PFSK-1 (cell line): ENCODE measurements at regions not wholly inside any gene's neighbourhood (a gene's known extent, or its start where the extent isn't known, plus 50 kb on each side); places are given as distances from the start of the nearest gene placed in this dataset.

ENCODE experiments used
- FOXP2 ChIP-seq: optimal IDR thresholded peaks from 2 replicates; pipeline ENCODE3; 2011; ENCODE audit warnings: borderline replicate concordance, control low read depth, inconsistent platforms; ENCODE audit not compliant: insufficient read depth; ENCODE audit errors: extremely low read length, extremely low read depth
- POLR2AphosphoS5 ChIP-seq: IDR thresholded peaks from 2 replicates; pipeline ENCODE4 v1.6.1; 2012; ENCODE audit warnings: low read depth, mild to moderate bottlenecking, control low read depth, low read length, moderate library complexity
- REST ChIP-seq, 2 experiments: IDR thresholded peaks; 2 replicates each; pipeline versions ENCODE4 v1.6.1 to v1.8.0; 2011 to 2012; ENCODE audit warnings: low read depth in 2 of 2, low read length in 2 of 2, control low read depth in 1 of 2, inconsistent platforms in 1 of 2, mild to moderate bottlenecking in 1 of 2, moderate library complexity in 1 of 2; ENCODE audit not compliant: insufficient read depth in 1 of 2
- SIN3A ChIP-seq: IDR thresholded peaks from 2 replicates; pipeline ENCODE4 v1.6.1; 2012; ENCODE audit warnings: mild to moderate bottlenecking, low read length, moderate library complexity, borderline replicate concordance; ENCODE audit not compliant: insufficient read depth
- TAF1 ChIP-seq: IDR thresholded peaks from 2 replicates; pipeline ENCODE4 v1.6.1; 2012; ENCODE audit warnings: low read length, control low read depth, borderline replicate concordance; ENCODE audit not compliant: insufficient read depth

GRCh38 chr13:81713201-81713600 is 1372.3 kb upstream of the SPRY2 start:
- TF ChIP-seq TAF1 (no peak), SIN3A (no peak), POLR2AphosphoS5 (no peak), FOXP2 (no peak), REST (IDR thresholded peaks at IDR 0.05; ENCODE audit: insufficient read depth in 1 of 2, low read depth in 2 of 2, low read length in 2 of 2) (no peak)

- TF ChIP-seq POLR2AphosphoS5 (no peak), FOXP2 (no peak), TAF1 (no peak), SIN3A (no peak), REST (IDR thresholded peaks at IDR 0.05; ENCODE audit: insufficient read depth in 1 of 2, low read depth in 2 of 2, low read length in 2 of 2) (no peak)
Observed at GRCh38 chr13:81697826-81698225, 1356.9 kb upstream of the SPRY2 start.

GRCh38 chr13:81686877-81687276 is 1346.0 kb upstream of the SPRY2 start:
- TF ChIP-seq REST (IDR thresholded peaks at IDR 0.05; ENCODE audit: insufficient read depth in 1 of 2, low read depth in 2 of 2, low read length in 2 of 2), result no peak
- no peak for TF ChIP-seq TAF1

GRCh38 chr13:81683521-81683920 is 1342.6 kb upstream of the SPRY2 start:
- TF ChIP-seq POLR2AphosphoS5 (no peak), REST (IDR thresholded peaks at IDR 0.05; ENCODE audit: insufficient read depth in 1 of 2, low read depth in 2 of 2, low read length in 2 of 2) (no peak), FOXP2 (no peak), TAF1 (no peak), SIN3A (no peak)

- no peak for TF ChIP-seq REST (IDR thresholded peaks at IDR 0.05; ENCODE audit: insufficient read depth in 1 of 2, low read depth in 2 of 2, low read length in 2 of 2)
- no peak for TF ChIP-seq SIN3A
- no peak for TF ChIP-seq POLR2AphosphoS5
- TF ChIP-seq FOXP2, result no peak
- no peak for TF ChIP-seq TAF1
Observed at GRCh38 chr13:81682081-81682630, 1341.2 kb upstream of the SPRY2 start.
